HG02973 (cell line): ENCODE measurements at regions not wholly inside any gene's neighbourhood (a gene's known extent, or its start where the extent isn't known, plus 50 kb on each side); places are given as distances from the start of the nearest gene placed in this dataset.

Experiments used
- ATAC-seq: cut with Tn5 transposase; IDR thresholded peaks from one replicate; pipeline ENCODE4 v1.9.1; 2021; ENCODE audit warnings: moderate library complexity; ENCODE audit not compliant: unreplicated experiment

GRCh38 chr2:62284471-62284870, 88.6 kb downstream of the B3GNT2 start:
- no peak for ATAC-seq

- ATAC-seq: no peak
Observed at GRCh38 chr2:62283147-62283546, 87.2 kb downstream of the B3GNT2 start.

GRCh38 chr2:62281663-62282062, 85.7 kb downstream of the B3GNT2 start:
- no peak for ATAC-seq

- no peak for ATAC-seq
Observed at GRCh38 chr2:62277688-62278087, 81.8 kb downstream of the B3GNT2 start.
